ENCODE measurements at regions not wholly inside any gene's neighbourhood (a gene's known extent, or its start where the extent isn't known, plus 50 kb on each side); places are given as distances from the start of the nearest gene placed in this dataset.

- H3K4me1 ChIP-seq, result no peaks in the 10 kb centered on the region
- no peak for TF ChIP-seq CTCF (IDR thresholded peaks at IDR 0.05)
- no peaks in the 10 kb centered on the region for H3K9me3 ChIP-seq
- no peak for DNase-seq
- no peak overlapping the region for H3K4me3 ChIP-seq
- intact Hi-C loops (cut with DNase I; ENCODE audit: low total_unique reads), result no loop called here
- no peaks in the 10 kb centered on the region for H3K27me3 ChIP-seq
- H3K27ac ChIP-seq, result no peak overlapping the region
- H3K36me3 ChIP-seq, result no peaks in the 10 kb centered on the region
These were observed 776.8 kb downstream of the CCDC85A start for GRCh38 chr2:56960581-56960980.

GRCh38 chr2:56962673-56963072 is 778.9 kb downstream of the CCDC85A start:
- H3K4me1 ChIP-seq, result no peaks in the 10 kb centered on the region
- no peak for DNase-seq
- H3K4me3 ChIP-seq, result no peak overlapping the region
- intact Hi-C loops (cut with DNase I; ENCODE audit: low total_unique reads), result no loop called here
- H3K9me3 ChIP-seq, result no peaks in the 10 kb centered on the region
- H3K27ac ChIP-seq, result no peak overlapping the region
- no peak for TF ChIP-seq CTCF (IDR thresholded peaks at IDR 0.05)
- no peaks in the 10 kb centered on the region for H3K27me3 ChIP-seq
- no peaks in the 10 kb centered on the region for H3K36me3 ChIP-seq

GRCh38 chr2:56969513-56969912 is 785.7 kb downstream of the CCDC85A start:
- H3K4me3 ChIP-seq, result no peak overlapping the region
- intact Hi-C loops (cut with DNase I; ENCODE audit: low total_unique reads), result no loop called here
- TF ChIP-seq CTCF (IDR thresholded peaks at IDR 0.05), result no peak

GRCh38 chr2:56971383-56971974 is 787.7 kb downstream of the CCDC85A start:
- no peak overlapping the region for H3K27ac ChIP-seq
- H3K36me3 ChIP-seq, result no peaks in the 10 kb centered on the region
- no peaks in the 10 kb centered on the region for H3K9me3 ChIP-seq
- H3K27me3 ChIP-seq, result no peaks in the 10 kb centered on the region
- no peak for TF ChIP-seq CTCF (IDR thresholded peaks at IDR 0.05)
- H3K4me1 ChIP-seq, result no peaks in the 10 kb centered on the region
- no peak for DNase-seq
- no peak overlapping the region for H3K4me3 ChIP-seq
- intact Hi-C loops (cut with DNase I; ENCODE audit: low total_unique reads), result no loop called here

More at GRCh38 chr2:56969513-56969912, 785.7 kb downstream of the CCDC85A start:
- Histone ChIP-seq H3K4me1 (no peaks in the 10 kb centered on the region), H3K36me3 (no peaks in the 10 kb centered on the region), H3K27ac (no peak overlapping the region), H3K27me3 (no peaks in the 10 kb centered on the region), H3K9me3 (no peaks in the 10 kb centered on the region)
- no peak for DNase-seq

- no peak overlapping the region for H3K4me3 ChIP-seq
- H3K27ac ChIP-seq, result no peak overlapping the region
- H3K27me3 ChIP-seq, result no peaks in the 10 kb centered on the region
- no peaks in the 10 kb centered on the region for H3K36me3 ChIP-seq
- intact Hi-C loops (cut with DNase I; ENCODE audit: low total_unique reads), result no loop called here
- DNase-seq, result no peak
- peaks cover 0 to 6% (median 0%) of the 10 kb centered on the region in 3 donors for H3K9me3 ChIP-seq
- TF ChIP-seq CTCF (IDR thresholded peaks at IDR 0.05), result no peak
- no peaks in the 10 kb centered on the region for H3K4me1 ChIP-seq
These were observed 797.8 kb downstream of the CCDC85A start for GRCh38 chr2:56981554-56981953.

GRCh38 chr2:56985609-56986008 is 801.8 kb downstream of the CCDC85A start:
- H3K4me1 ChIP-seq, result no peaks in the 10 kb centered on the region
- intact Hi-C loops (cut with DNase I; ENCODE audit: low total_unique reads), result no loop called here
- H3K36me3 ChIP-seq, result no peaks in the 10 kb centered on the region
- DNase-seq, result no peak
- H3K27me3 ChIP-seq, result no peaks in the 10 kb centered on the region
- H3K9me3 ChIP-seq, result peaks cover 0 to 6% (median 0%) of the 10 kb centered on the region in 3 donors
- H3K4me3 ChIP-seq, result no peak overlapping the region
- no peak for TF ChIP-seq CTCF (IDR thresholded peaks at IDR 0.05)
- no peak overlapping the region for H3K27ac ChIP-seq

All from tibial artery (tissue), 4 donors.